Psoas muscle (tissue), 7 donors: ENCODE measurements at regions not wholly inside any gene's neighbourhood (a gene's known extent, or its start where the extent isn't known, plus 50 kb on each side); places are given as distances from the start of the nearest gene placed in this dataset.

ENCODE experiments used
- ATAC-seq, 4 donors: fragments of 200-7000 bp; cut with Tn5 transposase; one replicate each; pipeline ENCODE4 v1.9.1; 2020; ENCODE audit warnings: moderate library complexity in 3 of 4, mild to moderate bottlenecking in 2 of 4
- DNase-seq, 2 donors: peaks; one replicate each; pipeline ENCODE4 v3.0.0-alpha.2; 2020
- H3K27ac ChIP-seq: fragments of 200-600 bp; one replicate; pipeline ENCODE4 v1.8.0; 2022
- H3K27me3 ChIP-seq, 3 donors: fragments of 200-600 bp in 1 of 3; one replicate each; pipeline versions ENCODE4 v1.6.1 to v1.8.0; 2013 to 2022; ENCODE audit warnings: low read length in 2 of 3, mild to moderate bottlenecking in 2 of 3, moderate library complexity in 1 of 3; ENCODE audit not compliant: insufficient read depth in 3 of 3
- H3K36me3 ChIP-seq, 2 donors: fragments of 200-600 bp in 1 of 2; one replicate each; pipeline versions ENCODE4 v1.6.1 to v1.8.0; 2013 to 2022; ENCODE audit warnings: low read depth in 1 of 2, mild to moderate bottlenecking in 1 of 2, moderate library complexity in 1 of 2; ENCODE audit not compliant: insufficient read depth in 1 of 2
- H3K4me1 ChIP-seq: fragments of 200-600 bp; one replicate; pipeline ENCODE4 v1.8.0; 2022
- H3K4me3 ChIP-seq: fragments of 200-600 bp; one replicate; pipeline ENCODE4 v1.8.0; 2022; ENCODE audit warnings: mild to moderate bottlenecking
- H3K9me3 ChIP-seq: fragments of 200-600 bp; one replicate; pipeline ENCODE4 v1.8.0; 2022
- WGBS, 3 donors: extraction: QIAGEN DNeasy Blood & Tissue Kit; methylation state at CpG; one replicate each; pipeline versions ENCODE4 v1.1.6 to v1.1.7; 2013; 5-methylcytosine and 5-hydroxymethylcytosine counted together
- intact Hi-C, 2 donors: fragments of 100-400 bp; cut with DNase I; formaldehyde crosslinking; loops; one replicate each; pipeline versions ENCODE4 v1.11.0 to v1.14.2; 2022
- TF ChIP-seq, protein P1 (sequence below): fragments of 200-600 bp; IDR thresholded peaks from one replicate; pipeline ENCODE4 v1.8.0; 2022; ENCODE audit warnings: antibody characterized with exemption
- donor health status: healthy with polysubstance abuse.
- donor health status: DM: no; HTN: no; CAD: no; lungs with moderate emphysema.
- donor health status: Bipolar disorder and iron deficiency.
- donor health status: healthy.
- donor health status: DM: yes; HTN: yes; CAD: no.
- donor health status: DM: no; HTN: no; CAD: no.
- donor health status: DM: yes; HTN: yes; CAD: no.

DNA sequence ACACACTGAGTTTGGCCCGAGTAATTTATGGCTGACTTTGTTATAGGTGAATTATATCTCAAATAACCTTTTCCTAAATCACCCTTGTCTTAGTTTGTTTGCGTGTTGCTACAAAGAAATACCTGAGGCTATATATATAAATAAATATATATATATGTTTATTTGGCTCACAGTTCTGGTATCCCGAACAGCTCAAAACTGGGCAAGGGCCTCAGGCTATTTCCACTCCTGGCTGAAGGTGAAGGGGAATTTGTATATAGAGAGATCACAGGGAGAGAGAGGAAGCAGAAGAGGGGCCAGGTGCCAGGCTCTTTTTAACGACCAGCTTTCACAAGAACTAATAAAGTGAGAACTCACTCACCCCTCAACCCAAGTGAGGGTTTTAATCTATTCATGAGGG lies 159.9 kb upstream of the STARD13 start:
- no peak for DNase-seq
- no peaks in the 10 kb centered on the region for H3K4me1 ChIP-seq

DNA sequence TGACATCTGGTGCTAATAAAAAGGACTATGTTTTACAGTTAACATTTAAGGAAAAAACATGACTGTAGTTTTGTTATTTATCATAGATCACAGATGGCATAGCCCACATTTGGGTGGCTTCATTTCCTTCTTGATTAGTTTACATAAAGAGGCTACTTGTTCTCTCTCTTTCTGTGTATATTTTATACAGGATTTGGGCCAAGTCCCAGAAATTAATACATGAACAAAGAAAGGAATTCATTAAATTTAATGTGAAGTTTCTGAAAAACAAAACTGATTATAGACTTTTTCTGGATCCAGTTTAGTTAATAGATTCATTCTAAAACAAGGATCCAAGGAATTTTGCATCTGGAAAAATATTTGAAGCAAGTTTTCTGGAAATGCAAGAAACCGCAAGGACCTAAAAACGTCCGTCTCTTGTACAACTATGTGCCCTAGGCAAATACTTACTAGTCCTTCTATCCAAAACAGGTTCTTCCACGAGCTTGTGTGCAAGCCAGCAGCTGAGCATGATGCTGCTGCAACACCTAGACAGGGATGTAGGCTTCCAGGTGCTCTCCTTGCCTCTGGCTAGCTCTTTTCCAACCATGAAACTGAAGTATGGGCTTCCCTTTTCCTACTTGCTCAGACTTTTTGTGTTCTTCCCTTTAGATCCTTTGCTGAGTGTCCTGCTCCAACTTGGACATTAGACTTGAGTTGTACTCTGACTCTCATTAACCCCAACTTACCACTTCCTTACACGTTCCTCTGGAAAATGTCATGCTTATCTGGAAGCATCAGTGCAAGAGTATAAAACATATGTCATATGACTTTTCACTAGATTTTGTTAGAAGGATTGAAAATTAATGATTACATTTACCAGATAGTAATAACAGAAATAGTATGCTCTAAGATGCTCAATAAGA lies 161.5 kb upstream of the STARD13 start:
- Histone ChIP-seq H3K4me3 (no peak overlapping the region), H3K36me3 (no peaks in the 10 kb centered on the region), H3K27ac (no peak overlapping the region), H3K9me3 (no peaks in the 10 kb centered on the region), H3K4me1 (no peaks in the 10 kb centered on the region), H3K27me3 (no peaks in the 10 kb centered on the region)
- TF ChIP-seq, protein P1, sequence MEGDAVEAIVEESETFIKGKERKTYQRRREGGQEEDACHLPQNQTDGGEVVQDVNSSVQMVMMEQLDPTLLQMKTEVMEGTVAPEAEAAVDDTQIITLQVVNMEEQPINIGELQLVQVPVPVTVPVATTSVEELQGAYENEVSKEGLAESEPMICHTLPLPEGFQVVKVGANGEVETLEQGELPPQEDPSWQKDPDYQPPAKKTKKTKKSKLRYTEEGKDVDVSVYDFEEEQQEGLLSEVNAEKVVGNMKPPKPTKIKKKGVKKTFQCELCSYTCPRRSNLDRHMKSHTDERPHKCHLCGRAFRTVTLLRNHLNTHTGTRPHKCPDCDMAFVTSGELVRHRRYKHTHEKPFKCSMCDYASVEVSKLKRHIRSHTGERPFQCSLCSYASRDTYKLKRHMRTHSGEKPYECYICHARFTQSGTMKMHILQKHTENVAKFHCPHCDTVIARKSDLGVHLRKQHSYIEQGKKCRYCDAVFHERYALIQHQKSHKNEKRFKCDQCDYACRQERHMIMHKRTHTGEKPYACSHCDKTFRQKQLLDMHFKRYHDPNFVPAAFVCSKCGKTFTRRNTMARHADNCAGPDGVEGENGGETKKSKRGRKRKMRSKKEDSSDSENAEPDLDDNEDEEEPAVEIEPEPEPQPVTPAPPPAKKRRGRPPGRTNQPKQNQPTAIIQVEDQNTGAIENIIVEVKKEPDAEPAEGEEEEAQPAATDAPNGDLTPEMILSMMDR = no peak
- DNase-seq (no peak), ATAC-seq (no peak)
- WGBS, 3 donors = 82 to 85% (median 82%) methylated on average over 5 of the region's 5 CpGs
- intact Hi-C loops = no loop called here

More for the DNA sequence above, 159.9 kb upstream of the STARD13 start:
- Histone ChIP-seq H3K27me3 (no peaks in the 10 kb centered on the region), H3K4me3 (no peak overlapping the region), H3K9me3 (no peaks in the 10 kb centered on the region), H3K27ac (no peak overlapping the region), H3K36me3 (no peaks in the 10 kb centered on the region)
- WGBS, 3 donors = 41 to 53% (median 42%) methylated on average over 4 of the region's 4 CpGs
- TF ChIP-seq, protein P1 = no peak
- no peak for ATAC-seq
- intact Hi-C loops = no loop called here

DNA sequence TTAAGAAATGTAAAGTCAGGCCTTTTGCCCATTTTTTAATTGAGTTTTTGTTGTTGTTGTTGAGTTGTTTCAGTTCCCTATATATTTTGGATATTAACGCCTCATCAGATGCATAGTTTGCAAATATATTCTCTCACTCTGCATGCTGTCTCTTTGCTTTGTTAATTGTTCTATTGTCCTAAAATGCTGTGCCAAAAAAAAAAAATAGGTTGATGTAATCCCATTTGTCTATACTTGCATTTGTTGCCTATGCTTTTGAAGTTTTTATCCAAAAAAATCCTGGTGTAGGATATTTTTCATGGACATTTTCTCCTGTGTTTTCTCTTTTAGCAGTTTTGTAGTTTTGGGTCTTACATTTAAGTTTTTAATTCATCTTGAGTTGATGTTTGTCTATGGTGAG lies 163.3 kb upstream of the STARD13 start:
- intact Hi-C loops = no loop called here
- Histone ChIP-seq H3K4me3 (no peak overlapping the region), H3K27ac (no peak overlapping the region), H3K4me1 (peaks cover 5% of the 10 kb centered on the region), H3K9me3 (no peaks in the 10 kb centered on the region), H3K27me3 (no peaks in the 10 kb centered on the region), H3K36me3 (no peaks in the 10 kb centered on the region)
- no peak for DNase-seq
- WGBS, 3 donors = 90 to 95% (median 95%) methylated on average over 1 of the region's 1 CpG
- TF ChIP-seq, protein P1 = no peak
- no peak for ATAC-seq

DNA sequence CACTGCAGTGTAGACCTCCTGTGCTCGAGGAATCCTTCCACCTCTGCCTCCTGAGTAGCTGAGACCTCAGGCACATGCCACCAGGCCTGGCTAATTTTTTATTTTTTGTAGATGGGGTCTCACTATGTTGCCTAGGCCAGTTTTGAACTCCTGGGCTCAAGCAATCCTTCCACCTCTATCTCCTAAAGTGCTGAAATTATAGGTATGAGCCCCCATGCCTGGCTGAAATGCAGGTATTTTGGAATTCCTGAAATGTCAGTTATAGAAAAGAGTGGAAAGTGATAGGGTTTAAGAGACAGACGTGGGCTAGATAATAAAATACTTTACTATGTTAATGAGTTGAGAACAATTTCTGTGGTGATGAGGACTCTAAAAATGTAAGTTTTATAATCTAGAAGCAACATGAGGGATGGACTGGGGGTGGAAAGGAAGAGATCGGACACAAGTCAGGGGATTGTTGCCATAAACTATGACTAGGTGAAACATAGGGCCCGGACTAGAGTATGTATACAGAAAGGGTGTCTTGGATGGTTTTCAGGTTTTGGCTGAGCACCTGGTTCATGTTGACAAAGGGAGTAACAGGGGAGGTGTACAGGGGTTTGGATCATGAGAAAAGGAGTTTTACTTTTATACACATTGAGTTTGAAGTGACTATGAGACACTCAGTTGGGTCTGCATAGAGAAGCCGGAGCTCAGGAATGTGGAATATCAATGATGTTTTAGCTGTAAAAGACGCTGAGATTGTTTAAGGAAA lies 165.6 kb upstream of the STARD13 start:
- DNase-seq = no peak
- no peaks in the 10 kb centered on the region for H3K9me3 ChIP-seq
- H3K4me1 ChIP-seq = peaks cover 5% of the 10 kb centered on the region
- no peak overlapping the region for H3K4me3 ChIP-seq
- TF ChIP-seq, protein P1 = no peak
- no peak overlapping the region for H3K27ac ChIP-seq
- H3K36me3 ChIP-seq = no peaks in the 10 kb centered on the region
- H3K27me3 ChIP-seq = no peaks in the 10 kb centered on the region
- intact Hi-C loops = no loop called here
- no peak for ATAC-seq
- 92 to 94% (median 93%) methylated on average over 6 of the region's 6 CpGs for WGBS, 3 donors
